Stromal cell of bone marrow (primary cell): ENCODE measurements at regions not wholly inside any gene's neighbourhood (a gene's known extent, or its start where the extent isn't known, plus 50 kb on each side); places are given as distances from the start of the nearest gene placed in this dataset.
"Not testable (repeated sequence)": the region's sequence is repeated elsewhere in the genome, so short reads cannot be mapped to it uniquely, and the experiment has no call there.

Experiments used
- DNase-seq: peaks from one replicate; pipeline ENCODE4 v3.0.0-alpha.2; 2012; ENCODE audit warnings: low read depth

GRCh38 chr1:234958066-234958705 is 170.5 kb downstream of the TOMM20 start:
- DNase-seq, result no peak

- peak; percentile 73 for DNase-seq
Measured at GRCh38 chr1:234957330-234958065, 171.1 kb downstream of the TOMM20 start.

- DNase-seq, result no peak
Measured at GRCh38 chr1:234956821-234957329, 171.8 kb downstream of the TOMM20 start.

GRCh38 chr1:234955107-234955731 is 173.4 kb downstream of the TOMM20 start:
- DNase-seq, result peak; percentile 63

GRCh38 chr1:234954613-234955012 is 174.0 kb downstream of the TOMM20 start:
- DNase-seq, result no peak

GRCh38 chr1:234953655-234954405 is 174.8 kb downstream of the TOMM20 start:
- no peak for DNase-seq

- DNase-seq, result no peak
Measured at GRCh38 chr1:234950598-234950997, 178.0 kb downstream of the TOMM20 start.

GRCh38 chr1:234949528-234949927 is 179.1 kb downstream of the TOMM20 start:
- DNase-seq, result not testable (repeated sequence)

GRCh38 chr1:234944439-234945344 is 183.9 kb downstream of the TOMM20 start:
- no peak for DNase-seq

- DNase-seq, result no peak
Measured at GRCh38 chr1:234943836-234944402, 184.7 kb downstream of the TOMM20 start.

- DNase-seq, result no peak
Measured at GRCh38 chr1:234942879-234943506, 185.6 kb downstream of the TOMM20 start.

- DNase-seq, result no peak
Measured at GRCh38 chr1:234942012-234942332, 186.7 kb downstream of the TOMM20 start.

GRCh38 chr1:234941321-234942011 is 187.2 kb downstream of the TOMM20 start:
- DNase-seq, result no peak

GRCh38 chr1:234940841-234941240 is 187.8 kb downstream of the TOMM20 start:
- no peak for DNase-seq

GRCh38 chr1:234938924-234939323 is 189.7 kb downstream of the TOMM20 start:
- DNase-seq, result no peak

GRCh38 chr1:234938135-234938534 is 190.5 kb downstream of the TOMM20 start:
- no peak for DNase-seq

- DNase-seq, result no peak
Measured at GRCh38 chr1:234936612-234937389, 191.8 kb downstream of the TOMM20 start.

- peak; percentile 26 for DNase-seq
Measured at GRCh38 chr1:234934611-234935033, 194.0 kb downstream of the TOMM20 start.

- DNase-seq, result peak; percentile 54
Measured at GRCh38 chr1:234933475-234933874, 195.2 kb downstream of the TOMM20 start.
